Upper lobe of right lung (tissue), 1 donor: ENCODE measurements at regions not wholly inside any gene's neighbourhood (a gene's known extent, or its start where the extent isn't known, plus 50 kb on each side); places are given as distances from the start of the nearest gene placed in this dataset.

Source experiments
- ATAC-seq: fragments of 200-7000 bp; cut with Tn5 transposase; one replicate; pipeline ENCODE4 v1.9.1; 2020; ENCODE audit warnings: mild to moderate bottlenecking, moderate library complexity
- DNase-seq: peaks from one replicate; pipeline ENCODE4 v3.0.0-alpha.2; 2020
- H3K27ac ChIP-seq: fragments of 200-600 bp; one replicate; pipeline ENCODE4 v1.8.0; 2022
- H3K27me3 ChIP-seq: fragments of 200-600 bp; one replicate; pipeline ENCODE4 v1.8.0; 2022; ENCODE audit warnings: mild to moderate bottlenecking
- H3K36me3 ChIP-seq: fragments of 200-600 bp; one replicate; pipeline ENCODE4 v1.8.0; 2022
- H3K4me1 ChIP-seq: fragments of 200-600 bp; one replicate; pipeline ENCODE4 v1.8.0; 2022
- H3K4me3 ChIP-seq: fragments of 200-600 bp; one replicate; pipeline ENCODE4 v1.8.0; 2022; ENCODE audit warnings: mild to moderate bottlenecking
- H3K9me3 ChIP-seq: fragments of 200-600 bp; one replicate; pipeline ENCODE4 v1.8.0; 2022
- CTCF ChIP-seq: fragments of 200-600 bp; IDR thresholded peaks from one replicate; pipeline ENCODE4 v1.8.0; 2022; ENCODE audit warnings: antibody characterized with exemption
- intact Hi-C: fragments of 100-400 bp; cut with DNase I; formaldehyde crosslinking; loops from one replicate; pipeline ENCODE4 v1.11.0; 2022
- donor health status: DM: no; HTN: yes; CAD: no; lungs with severe emphysema.

- TF ChIP-seq CTCF, result no peak
- H3K27me3 ChIP-seq, result no peaks in the 10 kb centered on the region
- H3K4me3 ChIP-seq, result no peak overlapping the region
- ATAC-seq (no peak), DNase-seq (no peak)
- intact Hi-C loops, result no loop called here
- no peak overlapping the region for H3K27ac ChIP-seq
- H3K36me3 ChIP-seq, result no peaks in the 10 kb centered on the region
- no peaks in the 10 kb centered on the region for H3K4me1 ChIP-seq
- no peaks in the 10 kb centered on the region for H3K9me3 ChIP-seq
These were observed 197.5 kb downstream of the IRS1 start for GRCh38 chr2:226601881-226602662.

- no peak for TF ChIP-seq CTCF
- Histone ChIP-seq H3K9me3 (no peaks in the 10 kb centered on the region), H3K27ac (no peak overlapping the region), H3K36me3 (no peaks in the 10 kb centered on the region), H3K4me3 (no peak overlapping the region), H3K27me3 (no peaks in the 10 kb centered on the region), H3K4me1 (no peaks in the 10 kb centered on the region)
- DNase-seq (no peak), ATAC-seq (no peak)
- intact Hi-C loops, result no loop called here
These were observed 198.8 kb downstream of the IRS1 start for GRCh38 chr2:226600802-226601201.

GRCh38 chr2:226600184-226600583, 199.4 kb downstream of the IRS1 start:
- H3K4me1 ChIP-seq, result no peaks in the 10 kb centered on the region
- no peak for ATAC-seq
- no peaks in the 10 kb centered on the region for H3K36me3 ChIP-seq
- H3K9me3 ChIP-seq, result no peaks in the 10 kb centered on the region
- no peaks in the 10 kb centered on the region for H3K27me3 ChIP-seq
- no peak overlapping the region for H3K27ac ChIP-seq
- no peak for DNase-seq
- TF ChIP-seq CTCF, result no peak
- intact Hi-C loops, result no loop called here
- no peak overlapping the region for H3K4me3 ChIP-seq

GRCh38 chr2:226589043-226589442, 210.6 kb downstream of the IRS1 start:
- TF ChIP-seq CTCF, result no peak
- no peak for ATAC-seq
- H3K9me3 ChIP-seq, result peaks cover 14% of the 10 kb centered on the region
- no peaks in the 10 kb centered on the region for H3K36me3 ChIP-seq
- intact Hi-C loops, result no loop called here
- DNase-seq, result no peak
- no peaks in the 10 kb centered on the region for H3K4me1 ChIP-seq
- H3K27ac ChIP-seq, result no peak overlapping the region
- no peaks in the 10 kb centered on the region for H3K27me3 ChIP-seq
- H3K4me3 ChIP-seq, result no peak overlapping the region

GRCh38 chr2:226585130-226585561, 214.5 kb downstream of the IRS1 start:
- H3K4me3 ChIP-seq, result no peak overlapping the region
- no peak overlapping the region for H3K27ac ChIP-seq
- DNase-seq, result no peak
- H3K4me1 ChIP-seq, result peaks cover 4% of the 10 kb centered on the region
- H3K27me3 ChIP-seq, result no peaks in the 10 kb centered on the region
- no peak for ATAC-seq
- TF ChIP-seq CTCF, result no peak
- peaks cover 12% of the 10 kb centered on the region for H3K9me3 ChIP-seq
- intact Hi-C loops, result no loop called here
- H3K36me3 ChIP-seq, result no peaks in the 10 kb centered on the region
